ENCODE measurements at regions not wholly inside any gene's neighbourhood (a gene's known extent, or its start where the extent isn't known, plus 50 kb on each side); places are given as distances from the start of the nearest gene placed in this dataset.

- no peak for TF ChIP-seq ZNF121 (CRISPR knock-in tag; IDR thresholded peaks at IDR 0.05)
- no peak for TF ChIP-seq CTCF (IDR thresholded peaks at IDR 0.05)
- no peak for TF ChIP-seq NR3C1 (CRISPR knock-in tag; conservative IDR thresholded peaks at IDR 0.05; ENCODE audit: low read depth)
- TF ChIP-seq CREB1 (CRISPR knock-in tag; IDR thresholded peaks at IDR 0.05) = no peak
- TF ChIP-seq GABPB1 (CRISPR knock-in tag; IDR thresholded peaks at IDR 0.05) = no peak
- TF ChIP-seq TEAD4 (CRISPR knock-in tag; IDR thresholded peaks at IDR 0.05) = no peak
- TF ChIP-seq SP1 (CRISPR knock-in tag; conservative IDR thresholded peaks at IDR 0.05) = no peak
- TF ChIP-seq ZNF219 (CRISPR knock-in tag; IDR thresholded peaks at IDR 0.05; ENCODE audit: borderline replicate concordance) = no peak
- no peak for TF ChIP-seq OVOL2 (CRISPR knock-in tag; IDR thresholded peaks at IDR 0.05; ENCODE audit: borderline replicate concordance)
- TF ChIP-seq E2F4 (CRISPR knock-in tag; IDR thresholded peaks at IDR 0.05; ENCODE audit: borderline replicate concordance, low read depth) = no peak
- no peak for TF ChIP-seq ZNF512 (CRISPR knock-in tag; IDR thresholded peaks at IDR 0.05; ENCODE audit: borderline replicate concordance)
- no peak for TF ChIP-seq ATF3 (CRISPR knock-in tag; conservative IDR thresholded peaks at IDR 0.05)
Observed at GRCh38 chr14:34356264-34356654, 105.8 kb downstream of the SPTSSA start.
